ENCODE measurements at regions not wholly inside any gene's neighbourhood (a gene's known extent, or its start where the extent isn't known, plus 50 kb on each side); places are given as distances from the start of the nearest gene placed in this dataset.

DNA sequence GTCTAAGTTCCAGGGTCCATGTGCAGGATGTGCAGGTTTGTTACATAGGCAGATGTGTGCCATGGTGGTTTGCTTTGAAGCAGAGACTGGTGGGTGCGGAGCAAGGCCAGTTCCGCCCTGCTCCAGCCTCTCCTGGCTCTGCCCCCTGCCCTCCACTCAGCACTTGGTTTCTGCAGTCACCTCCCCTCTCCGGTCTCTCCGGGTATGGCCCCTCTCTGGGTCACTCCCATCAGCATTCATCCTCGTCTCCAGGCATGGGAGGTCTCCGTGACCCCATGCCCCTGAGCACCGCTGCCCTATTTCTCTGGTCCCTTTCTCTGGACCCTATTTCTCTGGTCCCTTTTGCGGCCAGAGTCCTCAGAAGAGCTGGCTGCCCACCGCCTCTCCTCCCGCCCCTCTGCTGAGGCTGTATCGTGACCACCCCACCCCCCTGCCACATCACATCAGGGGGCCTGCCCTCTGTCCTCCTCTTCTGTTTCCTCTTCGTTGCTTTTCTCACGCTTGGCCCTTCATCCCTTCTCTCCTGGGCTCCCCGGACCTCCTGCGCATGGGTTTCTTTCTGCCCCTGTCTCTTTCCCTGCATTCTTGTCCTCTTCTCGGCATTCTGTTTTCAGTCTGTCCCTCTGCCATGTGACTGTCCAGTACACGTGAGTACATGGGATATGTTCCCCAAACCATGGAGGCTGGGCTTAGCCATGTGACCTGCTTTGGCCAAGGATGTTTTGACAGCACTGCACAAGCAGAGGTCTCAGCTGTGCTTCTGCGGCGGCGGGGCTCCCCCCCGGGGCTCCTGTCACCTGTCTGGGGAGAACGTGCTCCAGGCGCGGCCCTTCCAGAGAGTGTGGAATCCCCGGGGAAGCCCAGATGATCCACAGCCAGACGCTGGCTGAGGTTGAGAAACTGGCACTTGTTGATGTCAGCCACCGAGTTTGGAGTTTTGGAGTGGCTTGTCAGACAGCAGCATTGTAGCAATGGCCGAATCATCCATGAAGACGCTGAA, 54.4 kb upstream of the C1orf174 start:
- no peak for DNase-seq (ENCODE audit: low spot score)

DNA sequence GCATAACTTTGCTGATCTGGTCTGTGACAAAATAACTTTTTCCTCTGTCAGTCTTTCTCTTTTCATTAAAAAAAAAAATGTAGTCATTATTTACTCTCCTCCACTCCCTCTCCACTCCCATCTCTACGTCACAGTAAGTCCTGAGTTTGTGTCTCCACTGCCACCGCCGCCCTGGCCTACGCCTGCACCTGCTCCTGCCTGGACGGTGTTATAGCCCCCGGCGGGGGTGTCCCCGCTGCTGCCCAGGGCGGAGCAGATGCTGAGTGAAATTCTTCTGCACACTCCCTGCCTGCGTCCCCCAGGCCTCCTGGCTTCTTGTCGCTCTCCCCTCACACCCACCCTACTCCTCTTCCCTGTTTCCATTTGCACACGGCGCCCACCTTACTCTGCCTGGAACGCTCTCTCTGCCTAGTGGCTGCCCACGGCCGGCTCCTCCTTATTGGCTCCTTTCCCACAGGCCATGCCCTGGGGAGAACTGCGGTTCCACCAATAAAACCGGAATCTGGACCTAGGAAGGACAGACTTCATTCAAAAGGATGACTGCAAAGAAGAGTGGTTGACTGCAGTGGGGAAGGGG, 55.2 kb upstream of the C1orf174 start:
- intact Hi-C loops (cut with DNase I) = no loop called here
- DNase-seq (ENCODE audit: low spot score) = no peak

More for the DNA sequence above, 54.4 kb upstream of the C1orf174 start:
- intact Hi-C loops (cut with DNase I) = no loop called here

DNA sequence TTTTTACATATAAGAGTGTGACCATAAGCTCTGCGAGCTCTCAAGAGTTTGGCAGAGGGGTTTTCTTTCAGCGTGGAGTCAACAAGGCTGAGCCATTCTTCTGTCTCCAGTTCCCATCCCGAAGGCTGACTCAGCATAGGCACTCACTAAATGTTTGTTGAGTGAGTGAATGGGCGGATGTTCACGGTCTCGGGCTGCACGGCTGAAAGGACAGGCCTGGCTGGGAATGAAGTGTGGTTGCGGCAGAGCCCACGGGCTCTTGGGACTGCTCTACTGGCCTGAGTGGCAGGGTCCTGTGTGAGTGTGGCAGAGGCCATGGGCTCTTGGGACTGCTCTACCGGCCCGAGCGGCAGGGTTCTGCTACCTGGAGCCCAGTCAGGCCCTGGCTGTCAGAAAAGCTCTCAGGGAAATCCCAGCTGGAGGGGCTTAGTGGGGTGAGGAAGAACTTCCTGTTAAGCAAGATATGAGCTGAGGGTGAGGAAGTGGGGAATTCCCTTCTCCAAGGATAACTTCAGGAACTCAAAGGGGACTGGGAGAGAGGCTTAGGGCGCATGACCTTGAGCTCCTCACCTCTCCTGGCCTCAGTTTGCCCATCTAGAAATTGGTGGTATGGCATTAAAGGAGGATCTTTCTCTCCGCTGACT, 56.6 kb upstream of the C1orf174 start:
- intact Hi-C loops (cut with DNase I) = no loop called here
- no peak for DNase-seq (ENCODE audit: low spot score)

DNA sequence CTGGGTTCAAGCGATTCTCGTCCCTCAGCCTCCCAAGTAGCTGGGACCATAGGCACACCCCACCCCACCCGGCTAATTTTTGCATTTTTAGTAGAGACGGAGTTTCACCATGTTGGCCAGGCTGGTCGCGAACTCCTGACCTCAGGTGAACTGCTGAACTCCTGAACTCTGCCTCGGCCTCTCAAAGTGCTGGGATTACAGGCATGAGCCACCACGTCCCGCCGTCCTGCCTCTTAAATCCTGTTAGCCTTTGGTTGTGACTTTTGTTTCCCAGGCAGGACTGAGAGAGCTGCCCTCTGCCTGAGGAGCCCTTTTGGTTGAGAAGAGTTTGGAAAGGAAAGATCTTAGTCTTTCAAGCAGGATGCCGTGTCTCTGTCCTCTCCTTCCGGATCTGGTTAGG, 59.3 kb upstream of the C1orf174 start:
- intact Hi-C loops (cut with DNase I) = no loop called here
- DNase-seq (ENCODE audit: low spot score) = no peak

DNA sequence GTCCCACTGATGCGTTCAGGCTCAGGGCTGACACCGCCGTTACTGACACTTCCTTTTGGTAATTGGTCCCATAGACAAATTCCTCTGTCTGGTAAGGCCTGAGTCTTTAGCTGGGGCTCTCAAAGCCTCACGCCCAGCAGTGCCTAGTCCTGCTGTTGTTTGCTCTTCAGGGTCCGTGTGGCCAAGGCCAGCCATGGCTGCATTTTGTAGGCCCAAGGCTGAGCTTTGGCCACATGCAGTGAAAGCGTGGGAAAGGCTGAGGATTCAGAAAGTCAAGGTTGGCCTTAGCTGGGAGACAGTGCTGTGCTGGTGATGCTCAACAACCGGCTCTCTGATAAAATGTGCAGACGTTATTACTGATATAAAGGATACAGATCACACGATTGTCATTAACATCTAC, 63.5 kb upstream of the C1orf174 start:
- no peak for DNase-seq (ENCODE audit: low spot score)
- intact Hi-C loops (cut with DNase I) = no loop called here

DNA sequence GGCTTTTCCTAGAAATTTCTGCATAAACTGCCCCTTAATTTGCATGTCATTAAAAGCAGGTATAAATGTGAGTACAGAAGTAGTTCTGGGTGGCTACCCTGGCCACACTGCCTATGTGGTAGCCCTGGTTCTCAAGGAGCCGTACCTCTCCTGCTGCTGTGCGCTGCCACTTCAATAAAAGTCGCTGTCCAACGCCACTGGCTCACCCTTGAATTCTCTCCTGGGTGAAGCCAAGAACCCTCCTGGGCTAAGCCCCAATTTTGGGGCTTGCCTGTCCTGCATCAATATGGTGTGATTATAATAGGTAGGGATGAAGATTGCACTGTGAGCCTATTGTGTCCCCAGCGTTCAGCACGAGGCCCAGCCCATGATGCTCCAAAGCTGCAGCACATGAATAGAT, 65.6 kb upstream of the C1orf174 start:
- intact Hi-C loops (cut with DNase I) = no loop called here
- DNase-seq (ENCODE audit: low spot score) = no peak

DNA sequence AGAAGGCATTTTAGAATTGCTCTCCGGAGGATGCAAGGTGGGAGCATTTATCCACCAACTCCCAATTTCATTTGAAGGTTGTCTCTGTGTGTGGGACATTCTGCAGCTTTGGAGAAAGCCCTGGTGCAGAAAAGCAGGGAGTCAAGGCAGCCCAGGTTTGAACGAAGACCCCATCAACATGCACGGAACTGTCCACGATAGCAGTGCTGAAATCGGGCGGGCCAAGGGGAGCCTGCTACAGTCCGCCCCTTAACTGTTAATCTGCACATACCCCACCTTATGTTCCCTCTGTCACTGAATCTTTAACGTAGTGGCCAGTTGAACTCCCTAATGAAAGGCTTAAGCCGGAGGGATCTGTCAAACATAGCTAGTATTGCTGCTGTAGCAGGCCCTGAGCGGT, 68.8 kb upstream of the C1orf174 start:
- no peak for DNase-seq (ENCODE audit: low spot score)
- intact Hi-C loops (cut with DNase I) = no loop called here

DNA sequence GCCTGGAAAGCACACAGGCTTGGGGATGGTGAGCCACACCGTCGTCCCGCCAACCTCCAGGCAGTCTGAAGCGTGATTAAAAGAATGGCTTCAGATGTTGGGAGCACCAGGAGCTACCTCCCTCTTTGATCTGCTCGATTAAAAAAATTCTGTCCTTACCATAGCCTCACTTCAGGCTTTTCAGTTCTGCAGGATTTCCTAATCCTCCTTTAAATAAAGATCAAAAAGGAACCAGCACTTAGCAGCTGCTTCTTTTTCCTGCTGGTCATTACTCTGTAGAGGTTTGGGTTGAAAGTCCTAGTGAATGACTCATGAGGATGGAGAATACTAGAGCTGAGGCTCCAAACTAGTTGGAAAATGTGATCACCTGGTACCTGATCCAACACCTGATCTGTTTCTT, 71.9 kb upstream of the C1orf174 start:
- DNase-seq (ENCODE audit: low spot score) = no peak
- intact Hi-C loops (cut with DNase I) = no loop called here

DNA sequence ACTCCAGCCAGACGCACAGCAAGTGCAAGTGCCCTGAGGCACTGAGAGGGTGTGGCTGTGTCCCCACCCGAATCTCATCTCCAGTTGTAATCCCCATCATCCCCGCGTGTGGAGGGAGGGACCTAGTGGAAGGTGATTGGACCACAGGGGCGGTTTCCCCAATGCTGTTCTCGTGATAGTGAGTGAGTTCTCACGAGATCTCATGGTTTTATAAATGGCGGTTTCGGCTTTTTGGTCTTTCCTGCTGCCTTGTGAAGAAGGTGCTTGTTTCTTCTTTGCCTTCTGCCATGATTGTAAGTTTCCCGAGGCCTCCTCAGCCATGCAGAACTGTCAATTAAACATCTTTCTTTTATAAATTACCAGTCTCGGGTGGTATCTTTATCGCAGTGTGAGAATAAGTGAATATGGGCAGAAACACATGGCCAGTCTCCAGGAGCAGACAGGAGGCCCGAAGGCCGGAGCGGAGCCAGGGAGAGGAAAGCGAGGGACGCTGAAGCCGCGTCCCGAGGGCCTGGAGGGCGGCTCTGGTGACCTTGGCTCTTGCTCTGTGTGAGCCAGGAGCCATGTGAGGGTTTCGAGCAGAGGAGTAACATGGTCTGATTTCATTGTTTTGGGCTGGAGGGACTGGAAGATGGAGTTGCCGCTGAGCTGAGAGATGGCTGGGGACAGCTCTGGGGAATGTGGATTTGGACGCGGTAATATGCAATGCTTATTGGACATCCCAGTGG, 76.0 kb upstream of the C1orf174 start:
- intact Hi-C loops (cut with DNase I) = loop anchor here in 1 of 2 donors (1.0 kb wide), 1 partner anchor 29 kb away; no protein-coding TSS in a partner anchor
- DNase-seq (ENCODE audit: low spot score) = no peak

DNA sequence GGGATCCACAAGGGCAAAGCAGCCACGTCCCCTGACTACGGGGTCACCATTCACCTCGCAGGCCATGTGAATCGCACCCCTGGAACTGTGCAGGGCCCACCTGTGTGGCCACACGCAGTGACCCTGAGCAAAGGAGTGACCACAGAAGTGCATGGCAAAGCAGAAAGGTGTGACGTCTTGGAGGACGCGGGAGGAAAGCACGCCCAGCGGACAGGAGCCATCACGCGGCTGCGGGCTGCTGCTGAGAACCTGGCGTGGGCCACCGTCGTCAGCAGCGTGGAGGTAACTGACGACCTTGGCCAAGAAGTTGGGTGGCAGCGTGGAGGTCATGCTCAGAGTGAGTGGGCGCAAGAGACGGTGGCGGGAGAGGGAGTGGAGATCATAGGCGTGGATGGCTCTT, 76.7 kb upstream of the C1orf174 start:
- intact Hi-C loops (cut with DNase I) = loop anchor here in 1 of 2 donors (1.0 kb wide), 1 partner anchor 30 kb away; no protein-coding TSS in a partner anchor
- DNase-seq (ENCODE audit: low spot score) = no peak

DNA sequence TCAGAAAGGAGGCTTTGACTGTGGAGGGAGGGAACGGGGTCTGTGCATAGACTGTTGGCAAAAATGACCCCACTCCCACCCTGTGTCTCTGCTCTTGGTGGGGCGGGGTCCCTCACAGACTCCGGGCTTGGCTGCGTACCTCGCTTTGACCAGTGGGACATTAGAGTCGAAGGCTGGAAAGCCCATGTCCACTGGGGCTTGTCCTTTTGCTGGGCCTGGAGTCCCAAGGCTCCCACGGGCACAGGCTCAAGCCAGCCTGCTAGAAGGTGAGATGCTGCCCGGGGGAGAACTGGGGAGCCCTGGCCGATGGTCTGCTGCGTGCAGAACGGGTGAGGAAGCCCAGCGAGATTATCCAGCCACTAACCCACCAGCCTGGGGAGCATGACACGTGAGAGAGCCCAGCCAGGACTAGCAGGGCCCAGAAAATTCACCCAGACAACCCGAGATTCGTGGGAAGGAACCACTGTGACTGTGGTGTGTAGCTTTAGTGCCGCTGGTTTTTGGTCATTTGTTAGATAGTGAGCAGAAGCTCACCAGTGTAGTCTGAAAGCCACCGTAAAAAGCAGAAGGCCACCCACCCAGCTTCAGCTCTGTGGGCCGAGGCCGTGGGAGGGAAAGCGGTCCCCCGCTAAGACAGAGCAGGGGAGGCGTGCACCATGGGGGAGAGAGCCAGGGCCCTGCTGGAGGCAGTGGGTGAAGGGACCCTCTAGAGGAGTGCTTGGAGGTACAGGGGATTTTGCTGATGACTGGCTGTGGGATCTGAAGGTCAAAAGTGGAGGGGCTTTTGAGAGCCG, 78.3 kb upstream of the C1orf174 start:
- no peak for DNase-seq (ENCODE audit: low spot score)
- intact Hi-C loops (cut with DNase I) = no loop called here

DNA sequence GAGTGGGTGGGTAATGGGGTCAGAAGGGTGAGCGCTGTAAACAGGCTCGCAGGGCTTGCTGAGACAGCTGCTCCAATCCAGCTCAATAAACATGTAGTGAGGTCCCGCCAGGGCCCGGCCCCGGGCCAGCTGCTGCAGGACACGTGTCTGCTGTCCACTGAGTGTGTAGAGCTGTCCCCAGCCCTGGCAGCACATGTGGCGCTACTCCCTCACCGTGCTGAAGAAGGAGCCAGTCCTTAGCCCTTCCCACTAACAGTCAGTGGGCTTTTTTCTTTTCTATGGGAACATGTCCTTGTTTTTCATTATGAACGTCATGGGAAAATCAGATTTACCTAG, 78.9 kb upstream of the C1orf174 start:
- intact Hi-C loops (cut with DNase I) = no loop called here
- DNase-seq (ENCODE audit: low spot score) = no peak

DNA sequence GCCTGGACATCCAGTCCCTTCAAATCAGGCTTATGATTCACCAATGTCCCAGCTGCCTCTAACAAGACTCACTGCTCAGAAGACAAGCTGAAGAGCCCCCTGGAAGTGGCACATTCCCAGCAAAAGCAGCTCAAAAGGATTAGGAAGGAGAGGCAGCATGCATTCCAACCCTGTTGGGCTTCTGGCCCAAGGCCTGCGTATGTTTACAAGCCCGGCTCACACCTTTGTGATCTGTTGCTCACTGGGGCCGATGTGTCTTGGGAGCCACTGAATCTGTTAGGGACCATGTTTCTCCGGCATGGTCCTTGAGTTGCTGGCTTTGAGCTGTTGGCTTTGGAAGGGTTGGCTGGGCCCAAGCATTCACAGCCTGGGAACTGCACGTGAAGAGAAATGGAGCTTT, 81.2 kb upstream of the C1orf174 start:
- intact Hi-C loops (cut with DNase I) = no loop called here
- no peak for DNase-seq (ENCODE audit: low spot score)

DNA sequence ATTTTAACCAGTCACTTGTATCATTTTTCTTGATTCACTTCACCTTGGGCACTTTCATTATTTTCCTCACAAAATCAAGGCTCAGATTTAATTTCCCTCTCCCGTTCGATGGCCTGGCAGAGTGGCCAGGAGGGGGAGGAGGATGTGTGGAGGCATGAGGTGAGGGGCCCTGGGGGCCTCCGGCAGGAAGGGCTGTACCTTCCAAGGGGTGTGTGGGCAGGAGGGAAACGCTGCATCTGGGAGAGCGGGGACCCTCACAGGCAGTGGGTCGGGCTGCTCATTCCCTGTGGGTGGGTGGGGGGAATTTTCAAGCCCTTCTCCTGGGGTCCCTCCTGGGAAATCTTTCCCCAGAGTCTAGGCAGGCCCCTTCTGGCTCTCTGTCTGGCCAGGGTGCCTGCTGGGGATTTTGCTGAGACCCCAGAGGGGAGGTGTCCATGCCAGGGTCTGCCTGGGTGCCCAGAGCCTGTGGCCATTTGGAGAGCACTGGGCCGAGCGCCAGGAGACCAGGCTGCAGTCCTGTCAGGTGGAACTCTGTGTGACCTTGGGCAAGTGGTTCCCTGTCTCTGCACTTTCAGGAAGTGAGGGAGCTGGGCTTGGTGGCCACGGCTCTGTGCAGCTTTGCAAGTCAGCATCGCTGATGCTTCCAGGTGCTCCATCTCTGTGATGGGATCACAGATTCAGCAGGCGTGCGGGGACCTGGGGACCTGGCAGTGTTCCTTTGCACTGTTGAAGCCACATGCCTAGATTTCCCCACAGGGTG, 81.9 kb upstream of the C1orf174 start:
- intact Hi-C loops (cut with DNase I) = no loop called here
- no peak for DNase-seq (ENCODE audit: low spot score)

DNA sequence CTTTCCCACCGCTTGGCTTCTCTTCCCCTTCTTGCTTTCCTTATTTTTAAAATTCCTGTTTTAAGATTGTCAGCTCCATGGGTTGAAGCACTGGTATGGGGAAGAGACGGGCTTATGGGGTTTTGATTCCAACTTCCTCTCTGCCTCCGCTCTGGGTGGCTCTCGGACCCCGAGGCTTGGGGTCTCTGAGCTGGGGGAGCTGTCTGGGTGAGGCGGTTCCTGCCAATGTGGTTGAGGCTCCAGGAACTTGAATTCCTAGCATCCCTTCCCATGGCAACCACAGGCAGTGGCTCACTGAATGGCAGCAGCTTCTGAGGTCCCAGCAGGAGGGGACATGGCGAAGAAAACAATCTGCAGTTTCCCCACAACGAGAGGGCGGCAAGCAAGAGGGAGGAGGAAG, 83.1 kb upstream of the C1orf174 start:
- intact Hi-C loops (cut with DNase I) = no loop called here
- DNase-seq (ENCODE audit: low spot score) = peak; percentile 58

DNA sequence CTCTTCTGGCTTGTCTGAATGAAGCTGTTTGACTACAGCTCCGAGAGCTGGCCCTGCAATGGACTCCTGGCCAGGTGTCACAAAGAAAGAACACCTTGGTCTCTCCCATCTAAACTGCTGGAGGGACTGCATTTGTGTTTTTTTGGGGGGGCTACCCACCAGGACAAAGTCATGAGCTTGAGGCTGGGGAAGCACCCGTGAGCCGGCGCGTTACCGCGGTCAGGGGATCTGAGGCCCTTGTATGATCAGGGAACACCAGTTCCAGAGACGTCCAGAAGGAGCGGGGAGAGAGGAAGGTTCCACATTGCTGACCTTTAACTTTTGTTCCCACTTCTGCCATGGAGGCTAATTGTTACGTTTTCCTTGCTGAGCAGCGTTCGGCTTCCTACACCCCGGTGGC, 84.5 kb upstream of the C1orf174 start:
- intact Hi-C loops (cut with DNase I) = no loop called here
- DNase-seq (ENCODE audit: low spot score) = peak; percentile 63

DNA sequence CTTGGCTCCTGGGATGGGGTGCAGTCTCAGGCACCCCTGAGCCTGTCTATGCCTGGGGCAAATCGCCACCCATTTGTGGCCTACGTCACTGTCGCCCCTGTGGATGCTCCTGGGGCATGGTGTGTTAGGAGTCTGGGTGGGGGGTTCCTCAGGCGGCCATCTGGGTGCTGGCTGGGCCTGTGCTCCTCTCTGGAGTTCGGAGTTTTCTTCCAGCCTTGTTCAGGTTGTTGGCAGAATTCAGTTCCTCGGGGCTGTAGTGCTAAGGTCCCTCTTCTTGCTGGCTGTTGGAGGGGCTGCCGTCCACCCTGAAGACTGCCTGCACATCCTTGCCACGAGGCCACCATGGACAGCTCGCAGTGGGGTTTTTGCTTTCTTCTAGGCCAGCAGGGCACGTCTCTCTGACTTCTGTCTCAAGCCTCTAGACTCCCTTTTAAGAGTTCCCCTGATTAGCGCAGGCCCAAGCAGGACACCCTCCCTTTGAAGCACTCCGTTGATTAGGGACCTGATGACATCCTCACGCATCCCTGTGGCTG, 86.7 kb upstream of the C1orf174 start:
- intact Hi-C loops (cut with DNase I) = no loop called here

DNA sequence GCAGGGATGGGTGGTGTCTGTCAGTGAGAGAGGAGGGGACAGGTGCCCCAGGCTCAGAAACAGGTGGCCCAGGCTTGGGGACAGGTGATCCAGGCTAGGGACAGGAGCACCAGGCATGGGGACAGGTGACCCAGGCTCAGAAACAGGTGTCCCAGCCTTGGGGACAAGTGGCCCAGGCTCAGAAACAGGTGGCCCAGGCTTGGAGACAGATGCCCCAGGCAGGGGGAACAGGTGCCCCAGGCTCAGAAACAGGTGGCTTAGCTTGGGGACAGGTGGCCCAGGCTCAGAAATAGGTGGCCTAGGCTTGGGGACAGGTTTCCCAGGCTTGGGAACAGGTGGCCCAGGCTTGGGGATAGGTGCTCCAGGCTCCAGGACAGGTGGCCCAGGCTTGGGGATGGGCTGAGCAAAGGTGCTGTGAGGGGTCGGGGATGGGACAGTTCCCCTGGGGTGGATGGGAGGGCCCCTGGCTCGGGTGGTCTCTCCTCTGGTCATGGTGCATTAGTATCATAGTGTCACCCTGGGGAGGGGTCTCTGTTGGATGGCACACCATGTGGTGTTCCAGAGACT, 87.7 kb upstream of the C1orf174 start:
- peak; percentile 58 for DNase-seq (ENCODE audit: low spot score)
- intact Hi-C loops (cut with DNase I) = no loop called here

More for the DNA sequence above, 86.7 kb upstream of the C1orf174 start:
- peak; percentile 59 for DNase-seq (ENCODE audit: low spot score)
